PC-9 (cell line): ENCODE measurements at regions not wholly inside any gene's neighbourhood (a gene's known extent, or its start where the extent isn't known, plus 50 kb on each side); places are given as distances from the start of the nearest gene placed in this dataset.

ENCODE experiments used
- BruUV-seq: library from RNA; stranded (reverse); fragments of 400-500 nt; replicated peaks from 2 replicates; lab custom pipeline; 2021; lab: Mats Ljungman, UMichigan
- CTCF ChIA-PET: fragments of 300-600 bp; sonication (Branson Sonifier 250); formaldehyde crosslinking; loops from one replicate; lab custom pipeline; 2022; ENCODE audit warnings: antibody characterized with exemption; lab: Charles Lee
- POLR2A ChIA-PET: fragments of 300-600 bp; sonication (Branson Sonifier 250); formaldehyde crosslinking; loops from one replicate; lab custom pipeline; 2022; ENCODE audit warnings: antibody characterized with exemption; ENCODE audit not compliant: unreplicated experiment; lab: Charles Lee
- DNase-seq, 2 experiments: peaks; one replicate each; pipeline versions ENCODE4 v3.0.0 to v3.0.0-alpha.2; 2015 to 2022; ENCODE audit warnings: mixed read lengths in 1 of 2
- H2AFZ ChIP-seq: fragments of 200-600 bp; sonication (generic); 2 replicates; pipeline ENCODE4 v1.8.1; 2017; ENCODE audit warnings: antibody characterized with exemption
- H3F3A ChIP-seq: fragments of 200-600 bp; sonication (generic); 2 replicates; pipeline ENCODE4 v1.8.1; 2017; ENCODE audit warnings: antibody characterized with exemption, mild to moderate bottlenecking, low read depth; ENCODE audit not compliant: insufficient read depth
- H3K27ac ChIP-seq: fragments of 200-600 bp; sonication (generic); 2 replicates; pipeline ENCODE4 v1.6.1; 2016; ENCODE audit warnings: mixed run types
- H3K27me3 ChIP-seq: fragments of 200-600 bp; sonication (generic); 2 replicates; pipeline ENCODE4 v1.6.1; 2016; ENCODE audit warnings: low read depth, mixed run types; ENCODE audit not compliant: insufficient read depth
- H3K36me3 ChIP-seq: fragments of 200-600 bp; sonication (generic); 2 replicates; pipeline ENCODE4 v1.6.1; 2016; ENCODE audit warnings: low read depth, mixed run types
- H3K4me1 ChIP-seq: fragments of 200-600 bp; sonication (generic); replicated peaks from 2 replicates; pipeline ENCODE4 v1.6.1; 2016; ENCODE audit warnings: mixed run types; ENCODE audit not compliant: insufficient read depth
- H3K4me2 ChIP-seq: fragments of 200-600 bp; sonication (generic); 2 replicates; pipeline ENCODE4 v1.6.1; 2017; ENCODE audit warnings: mixed run types
- H3K4me3 ChIP-seq: fragments of 200-600 bp; sonication (generic); 2 replicates; pipeline ENCODE4 v1.6.1; 2016; ENCODE audit warnings: mixed run types
- H3K79me2 ChIP-seq: fragments of 200-600 bp; sonication (generic); 2 replicates; pipeline ENCODE4 v1.6.1; 2017; ENCODE audit warnings: low read depth, mixed run types
- H3K9me2 ChIP-seq: fragments of 200-600 bp; sonication (generic); 2 replicates; pipeline ENCODE4 v1.8.1; 2017; ENCODE audit warnings: mild to moderate bottlenecking; ENCODE audit not compliant: insufficient read depth
- H3K9me3 ChIP-seq: fragments of 200-600 bp; sonication (generic); 2 replicates; pipeline ENCODE4 v1.8.1; 2016; ENCODE audit warnings: low read depth; ENCODE audit not compliant: insufficient read depth
- H4K20me1 ChIP-seq: fragments of 200-600 bp; sonication (generic); 2 replicates; pipeline ENCODE4 v1.8.1; 2017; ENCODE audit not compliant: insufficient read depth
- EZH2 ChIP-seq: fragments of 200-600 bp; sonication (generic); IDR thresholded peaks from 2 replicates; pipeline ENCODE4 v1.8.0; 2017; ENCODE audit warnings: antibody characterized with exemption, low read depth
- intact Hi-C: fragments of 100-400 bp; cut with micrococcal nuclease; formaldehyde crosslinking; loops from one replicate; pipeline ENCODE4 v1.10.0; 2022; ENCODE audit not compliant: unreplicated experiment
- TF ChIP-seq, protein P1 (sequence below): fragments of 200-600 bp; sonication (generic); conservative IDR thresholded peaks from 2 replicates; pipeline ENCODE4 v1.6.1; 2017; ENCODE audit warnings: mixed run types, antibody characterized with exemption, mild to moderate bottlenecking, moderate library complexity

GRCh38 chr20:61043681-61044080 is 208.4 kb upstream of the CDH4 start:
- H3K27me3 ChIP-seq: peaks cover 39% of the 10 kb centered on the region
- no peaks in the 10 kb centered on the region for H3K9me3 ChIP-seq
- no peaks in the 10 kb centered on the region; the same call in 1 of the 2 replicates for H4K20me1 ChIP-seq
- no peak overlapping the region for H2AFZ ChIP-seq
- H3F3A ChIP-seq: no peaks in the 10 kb centered on the region
- H3K4me1 ChIP-seq: no peaks in the 10 kb centered on the region
- no peaks in the 10 kb centered on the region for H3K9me2 ChIP-seq
- no peaks in the 10 kb centered on the region for H3K79me2 ChIP-seq
- H3K4me2 ChIP-seq: no peak overlapping the region
- no peaks in the 10 kb centered on the region for H3K36me3 ChIP-seq
- ChIA-PET CTCF (no interaction called here), POLR2A (no interaction called here)
- TF ChIP-seq EZH2: no peak
- TF ChIP-seq, protein P1, sequence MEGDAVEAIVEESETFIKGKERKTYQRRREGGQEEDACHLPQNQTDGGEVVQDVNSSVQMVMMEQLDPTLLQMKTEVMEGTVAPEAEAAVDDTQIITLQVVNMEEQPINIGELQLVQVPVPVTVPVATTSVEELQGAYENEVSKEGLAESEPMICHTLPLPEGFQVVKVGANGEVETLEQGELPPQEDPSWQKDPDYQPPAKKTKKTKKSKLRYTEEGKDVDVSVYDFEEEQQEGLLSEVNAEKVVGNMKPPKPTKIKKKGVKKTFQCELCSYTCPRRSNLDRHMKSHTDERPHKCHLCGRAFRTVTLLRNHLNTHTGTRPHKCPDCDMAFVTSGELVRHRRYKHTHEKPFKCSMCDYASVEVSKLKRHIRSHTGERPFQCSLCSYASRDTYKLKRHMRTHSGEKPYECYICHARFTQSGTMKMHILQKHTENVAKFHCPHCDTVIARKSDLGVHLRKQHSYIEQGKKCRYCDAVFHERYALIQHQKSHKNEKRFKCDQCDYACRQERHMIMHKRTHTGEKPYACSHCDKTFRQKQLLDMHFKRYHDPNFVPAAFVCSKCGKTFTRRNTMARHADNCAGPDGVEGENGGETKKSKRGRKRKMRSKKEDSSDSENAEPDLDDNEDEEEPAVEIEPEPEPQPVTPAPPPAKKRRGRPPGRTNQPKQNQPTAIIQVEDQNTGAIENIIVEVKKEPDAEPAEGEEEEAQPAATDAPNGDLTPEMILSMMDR: no peak
- intact Hi-C loops: no loop called here
- no peak overlapping the region for H3K27ac ChIP-seq
- no peak overlapping the region for H3K4me3 ChIP-seq
- no peak for DNase-seq
- BruUV-seq: no TSS peak

DNA sequence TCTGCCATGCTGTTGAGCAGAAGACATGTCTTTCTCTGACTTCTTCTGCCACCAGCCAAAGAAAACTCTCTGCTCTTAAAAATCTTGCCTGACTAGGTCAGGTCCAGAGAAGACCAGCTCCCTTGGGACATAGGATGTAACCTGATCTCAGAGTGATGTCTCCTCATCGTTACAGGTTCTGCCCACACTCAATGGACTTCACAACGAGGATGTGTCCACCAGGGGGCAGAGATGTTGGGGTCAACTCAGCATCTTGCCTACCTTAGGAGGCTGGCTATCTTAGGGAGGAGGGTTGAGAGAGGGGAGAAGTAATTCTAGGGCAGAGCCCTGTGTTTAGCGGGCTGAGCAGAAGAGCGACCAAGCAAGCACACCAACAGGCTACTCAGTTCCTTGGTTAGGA is 207.6 kb upstream of the CDH4 start:
- Histone ChIP-seq H4K20me1 (no peaks in the 10 kb centered on the region; the same call in 1 of the 2 replicates), H3K27me3 (peaks cover 41% of the 10 kb centered on the region), H3K4me1 (no peaks in the 10 kb centered on the region), H3K9me2 (no peaks in the 10 kb centered on the region), H3K4me2 (no peak overlapping the region), H3K9me3 (no peaks in the 10 kb centered on the region), H3K27ac (no peak overlapping the region), H3F3A (no peaks in the 10 kb centered on the region), H3K4me3 (no peak overlapping the region), H3K79me2 (no peaks in the 10 kb centered on the region), H2AFZ (no peak overlapping the region), H3K36me3 (no peaks in the 10 kb centered on the region)
- ChIA-PET CTCF (no interaction called here), POLR2A (no interaction called here)
- BruUV-seq: no TSS peak
- no peak for DNase-seq
- TF ChIP-seq, protein P1: 0 out of 2 replicates have a peak, but pooled peaks have one; percentile 13
- no peak for TF ChIP-seq EZH2
- intact Hi-C loops: no loop called here

DNA sequence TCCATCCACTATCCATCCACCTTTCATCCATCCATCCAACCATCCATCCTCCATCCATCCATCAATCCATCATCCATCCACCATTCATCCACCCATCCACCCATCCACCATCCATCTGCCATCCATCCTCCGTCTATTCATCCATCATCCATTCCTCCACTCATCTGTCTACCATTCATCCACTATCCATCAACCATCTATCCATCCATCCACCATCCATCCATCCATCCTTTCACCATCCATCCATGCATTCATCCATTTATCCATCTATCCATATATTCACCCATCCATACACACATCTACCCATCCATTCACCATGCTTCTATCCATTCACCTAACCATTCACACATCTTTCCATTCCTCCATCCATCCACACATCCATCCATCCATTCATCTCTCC is 207.0 kb upstream of the CDH4 start:
- peaks cover 41% of the 10 kb centered on the region for H3K27me3 ChIP-seq
- no peaks in the 10 kb centered on the region for H3K9me3 ChIP-seq
- POLR2A ChIA-PET: no interaction called here
- no peak for DNase-seq
- H3K4me2 ChIP-seq: no peak overlapping the region
- no peaks in the 10 kb centered on the region for H3K4me1 ChIP-seq
- BruUV-seq: no TSS peak
- H3K79me2 ChIP-seq: no peaks in the 10 kb centered on the region
- H3K27ac ChIP-seq: no peak overlapping the region
- intact Hi-C loops: no loop called here
- no peaks in the 10 kb centered on the region; the same call in 1 of the 2 replicates for H4K20me1 ChIP-seq
- CTCF ChIA-PET: no interaction called here
- no peak overlapping the region for H2AFZ ChIP-seq
- no peaks in the 10 kb centered on the region for H3K9me2 ChIP-seq
- H3K4me3 ChIP-seq: no peak overlapping the region
- no peaks in the 10 kb centered on the region for H3F3A ChIP-seq
- no peak for TF ChIP-seq EZH2
- TF ChIP-seq, protein P1: no peak
- no peaks in the 10 kb centered on the region for H3K36me3 ChIP-seq
